ENCODE measurements at regions not wholly inside any gene's neighbourhood (a gene's known extent, or its start where the extent isn't known, plus 50 kb on each side); places are given as distances from the start of the nearest gene placed in this dataset.

DNA sequence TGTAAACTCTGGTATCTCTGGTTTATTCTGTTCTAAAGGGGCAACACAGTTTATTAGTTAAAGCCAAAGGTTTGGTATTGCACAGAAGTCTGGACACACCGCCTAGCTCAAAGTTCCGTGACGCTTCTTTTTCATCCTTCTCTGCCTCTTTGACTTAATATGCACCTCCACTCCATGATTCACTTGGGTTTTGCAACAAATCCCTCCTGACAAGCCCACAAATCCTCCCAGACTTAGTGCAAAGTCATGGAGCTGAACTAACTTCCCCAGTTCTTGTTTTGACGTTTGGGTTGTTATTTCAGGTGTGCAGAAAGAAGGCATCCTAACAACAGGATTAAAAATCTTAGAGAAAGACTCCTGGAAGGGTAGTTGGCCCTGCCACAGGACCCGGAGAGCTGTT is 441.6 kb upstream of the DMAC1 start:
- no peak for DNase-seq
- no peak overlapping the region for H3K27ac ChIP-seq
- ATAC-seq (ENCODE audit: low FRiP score in 2 of 2) = no peak
- no peaks in the 10 kb centered on the region for H3K4me1 ChIP-seq
- no peak overlapping the region for H3K4me3 ChIP-seq
- H3K27me3 ChIP-seq = no peaks in the 10 kb centered on the region
- H3K9me3 ChIP-seq = no peaks in the 10 kb centered on the region
- WGBS, 2 donors = 66 to 71% methylated on average over 5 of the region's 5 CpGs
- no peaks in the 10 kb centered on the region for H3K36me3 ChIP-seq
- TF ChIP-seq EP300 (IDR thresholded peaks at IDR 0.05) (no peak), POLR2AphosphoS5 (IDR thresholded peaks at IDR 0.05) (no peak), CTCF (IDR thresholded peaks at IDR 0.05) (no peak), POLR2A (IDR thresholded peaks at IDR 0.05) (no peak)

- Histone ChIP-seq H3K27me3 (no peaks in the 10 kb centered on the region), H3K4me3 (no peak overlapping the region), H3K36me3 (no peaks in the 10 kb centered on the region), H3K4me1 (no peaks in the 10 kb centered on the region), H3K9me3 (no peaks in the 10 kb centered on the region), H3K27ac (no peak overlapping the region)
- 91 to 92% methylated on average over 2 of the region's 2 CpGs for WGBS, 2 donors
- DNase-seq = no peak
- ATAC-seq (ENCODE audit: low FRiP score in 2 of 2) = no peak
- TF ChIP-seq EP300 (IDR thresholded peaks at IDR 0.05) (no peak), CTCF (IDR thresholded peaks at IDR 0.05) (no peak), POLR2A (IDR thresholded peaks at IDR 0.05) (no peak), POLR2AphosphoS5 (IDR thresholded peaks at IDR 0.05) (no peak)
Measured at GRCh38 chr9:8237096-8237495, 437.5 kb upstream of the DMAC1 start.

GRCh38 chr9:8235489-8235888 is 435.9 kb upstream of the DMAC1 start:
- ATAC-seq (ENCODE audit: low FRiP score in 2 of 2) = no peak

GRCh38 chr9:8234316-8234715 is 434.7 kb upstream of the DMAC1 start:
- 61 to 78% methylated on average over 3 of the region's 3 CpGs for WGBS, 2 donors
- no peaks in the 10 kb centered on the region for H3K4me1 ChIP-seq
- H3K9me3 ChIP-seq = no peaks in the 10 kb centered on the region
- DNase-seq = no peak
- ATAC-seq (ENCODE audit: low FRiP score in 2 of 2) = no peak
- H3K36me3 ChIP-seq = no peaks in the 10 kb centered on the region
- no peak overlapping the region for H3K4me3 ChIP-seq
- H3K27ac ChIP-seq = no peak overlapping the region
- H3K27me3 ChIP-seq = no peaks in the 10 kb centered on the region
- TF ChIP-seq POLR2A (IDR thresholded peaks at IDR 0.05) = no peak
- no peak for TF ChIP-seq POLR2AphosphoS5 (IDR thresholded peaks at IDR 0.05)
- TF ChIP-seq CTCF (IDR thresholded peaks at IDR 0.05) = no peak
- TF ChIP-seq EP300 (IDR thresholded peaks at IDR 0.05) = no peak

More at GRCh38 chr9:8235489-8235888, 435.9 kb upstream of the DMAC1 start:
- TF ChIP-seq CTCF (IDR thresholded peaks at IDR 0.05) = no peak
- no peak for TF ChIP-seq POLR2AphosphoS5 (IDR thresholded peaks at IDR 0.05)
- TF ChIP-seq POLR2A (IDR thresholded peaks at IDR 0.05) = no peak
- no peak for TF ChIP-seq EP300 (IDR thresholded peaks at IDR 0.05)
- DNase-seq = no peak
- no peak overlapping the region for H3K4me3 ChIP-seq
- no peaks in the 10 kb centered on the region for H3K27me3 ChIP-seq
- H3K9me3 ChIP-seq = no peaks in the 10 kb centered on the region
- no peaks in the 10 kb centered on the region for H3K4me1 ChIP-seq
- no peak overlapping the region for H3K27ac ChIP-seq
- H3K36me3 ChIP-seq = no peaks in the 10 kb centered on the region

- Histone ChIP-seq H3K4me1 (no peaks in the 10 kb centered on the region), H3K27me3 (no peaks in the 10 kb centered on the region), H3K27ac (no peak overlapping the region), H3K9me3 (no peaks in the 10 kb centered on the region), H3K4me3 (no peak overlapping the region), H3K36me3 (no peaks in the 10 kb centered on the region)
- ATAC-seq (ENCODE audit: low FRiP score in 2 of 2) (no peak), DNase-seq (no peak)
- WGBS, 2 donors = 84 to 96% methylated on average over 2 of the region's 2 CpGs
- TF ChIP-seq CTCF (IDR thresholded peaks at IDR 0.05) (no peak), POLR2AphosphoS5 (IDR thresholded peaks at IDR 0.05) (no peak), EP300 (IDR thresholded peaks at IDR 0.05) (no peak), POLR2A (IDR thresholded peaks at IDR 0.05) (no peak)
Measured at GRCh38 chr9:8232726-8233125, 433.1 kb upstream of the DMAC1 start.
